ENCODE measurements at regions not wholly inside any gene's neighbourhood (a gene's known extent, or its start where the extent isn't known, plus 50 kb on each side); places are given as distances from the start of the nearest gene placed in this dataset.

DNA sequence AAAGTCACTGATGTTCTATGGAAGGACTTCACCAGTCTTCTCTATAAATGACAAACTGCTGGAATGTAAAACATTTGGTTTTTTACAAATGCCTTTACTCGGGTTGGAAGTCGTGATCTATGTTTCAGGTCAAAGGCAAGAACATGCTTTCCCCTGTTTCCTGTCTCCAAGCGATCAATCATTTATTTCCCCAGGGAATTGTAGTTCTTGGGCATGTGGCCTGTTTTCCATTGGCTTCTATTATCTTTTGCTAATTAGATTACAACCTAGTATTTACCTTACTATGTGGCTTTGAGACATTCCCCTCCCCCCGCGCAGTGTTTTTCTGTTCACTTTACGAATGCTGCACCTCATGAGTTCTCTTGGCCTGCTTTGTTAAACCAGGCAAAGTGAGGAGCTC is 684.2 kb downstream of the EPHA4 start:
- H3K27me3 ChIP-seq = no peaks in the 10 kb centered on the region
- no peak overlapping the region for H3K4me3 ChIP-seq
- DNase-seq = no peak
- intact Hi-C loops (cut with DNase I; ENCODE audit: low total_unique reads) = no loop called here
- in situ Hi-C loops (cut with MboI; ENCODE audit: low pct_ligation_motif_present in 1 of 4, low pct_unique_long_range_greater_than_20kb in 1 of 4, low sequenced_read_pairs in 3 of 4) = no loop called here
- no peaks in the 10 kb centered on the region for H3K36me3 ChIP-seq
- WGBS, 2 donors (ENCODE audit: low coverage in 1 of 2) = 79 to 87% methylated on average over 6 of the region's 6 CpGs
- no peaks in the 10 kb centered on the region for H3K4me1 ChIP-seq
- no peak for TF ChIP-seq EP300 (IDR thresholded peaks at IDR 0.05; ENCODE audit: low read depth)
- TF ChIP-seq POLR2A (IDR thresholded peaks at IDR 0.05) = no peak
- TF ChIP-seq, protein P1, sequence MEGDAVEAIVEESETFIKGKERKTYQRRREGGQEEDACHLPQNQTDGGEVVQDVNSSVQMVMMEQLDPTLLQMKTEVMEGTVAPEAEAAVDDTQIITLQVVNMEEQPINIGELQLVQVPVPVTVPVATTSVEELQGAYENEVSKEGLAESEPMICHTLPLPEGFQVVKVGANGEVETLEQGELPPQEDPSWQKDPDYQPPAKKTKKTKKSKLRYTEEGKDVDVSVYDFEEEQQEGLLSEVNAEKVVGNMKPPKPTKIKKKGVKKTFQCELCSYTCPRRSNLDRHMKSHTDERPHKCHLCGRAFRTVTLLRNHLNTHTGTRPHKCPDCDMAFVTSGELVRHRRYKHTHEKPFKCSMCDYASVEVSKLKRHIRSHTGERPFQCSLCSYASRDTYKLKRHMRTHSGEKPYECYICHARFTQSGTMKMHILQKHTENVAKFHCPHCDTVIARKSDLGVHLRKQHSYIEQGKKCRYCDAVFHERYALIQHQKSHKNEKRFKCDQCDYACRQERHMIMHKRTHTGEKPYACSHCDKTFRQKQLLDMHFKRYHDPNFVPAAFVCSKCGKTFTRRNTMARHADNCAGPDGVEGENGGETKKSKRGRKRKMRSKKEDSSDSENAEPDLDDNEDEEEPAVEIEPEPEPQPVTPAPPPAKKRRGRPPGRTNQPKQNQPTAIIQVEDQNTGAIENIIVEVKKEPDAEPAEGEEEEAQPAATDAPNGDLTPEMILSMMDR (IDR thresholded peaks at IDR 0.05) = no peak
- no peak for TF ChIP-seq POLR2AphosphoS5 (IDR thresholded peaks at IDR 0.05)
- H3K27ac ChIP-seq = no peak overlapping the region
- no peaks in the 10 kb centered on the region for H3K9me3 ChIP-seq

DNA sequence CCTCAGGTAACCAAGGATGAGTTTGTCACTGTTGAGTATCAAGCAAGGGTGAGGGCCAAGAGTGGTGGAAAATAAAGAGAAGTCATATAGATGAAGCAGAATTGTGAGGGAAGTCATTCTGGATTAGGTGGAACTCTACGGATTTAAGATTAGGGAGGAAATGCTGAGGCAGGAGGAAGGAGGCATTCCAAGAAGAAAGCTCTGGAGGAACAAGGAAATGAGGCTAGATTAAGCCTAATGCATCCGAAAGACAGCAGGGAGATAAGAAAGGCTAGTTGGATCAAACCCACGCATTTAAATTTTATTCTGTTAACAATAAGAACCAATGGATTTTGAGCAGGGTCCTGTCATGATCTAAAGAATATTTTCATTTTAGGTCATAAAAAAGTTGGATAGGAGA is 681.2 kb downstream of the EPHA4 start:
- Histone ChIP-seq H3K27ac (no peak overlapping the region), H3K27me3 (no peaks in the 10 kb centered on the region), H3K4me3 (no peak overlapping the region), H3K36me3 (no peaks in the 10 kb centered on the region), H3K9me3 (no peaks in the 10 kb centered on the region), H3K4me1 (no peaks in the 10 kb centered on the region)
- in situ Hi-C loops (cut with MboI; ENCODE audit: low pct_ligation_motif_present in 1 of 4, low pct_unique_long_range_greater_than_20kb in 1 of 4, low sequenced_read_pairs in 3 of 4) = no loop called here
- DNase-seq = no peak
- WGBS, 2 donors (ENCODE audit: low coverage in 1 of 2) = 85 to 90% methylated on average over 3 of the region's 3 CpGs
- intact Hi-C loops (cut with DNase I; ENCODE audit: low total_unique reads) = no loop called here
- TF ChIP-seq POLR2AphosphoS5 (IDR thresholded peaks at IDR 0.05) (no peak), POLR2A (IDR thresholded peaks at IDR 0.05) (no peak), EP300 (IDR thresholded peaks at IDR 0.05; ENCODE audit: low read depth) (no peak)
- TF ChIP-seq, protein P1 (IDR thresholded peaks at IDR 0.05) = no peak

DNA sequence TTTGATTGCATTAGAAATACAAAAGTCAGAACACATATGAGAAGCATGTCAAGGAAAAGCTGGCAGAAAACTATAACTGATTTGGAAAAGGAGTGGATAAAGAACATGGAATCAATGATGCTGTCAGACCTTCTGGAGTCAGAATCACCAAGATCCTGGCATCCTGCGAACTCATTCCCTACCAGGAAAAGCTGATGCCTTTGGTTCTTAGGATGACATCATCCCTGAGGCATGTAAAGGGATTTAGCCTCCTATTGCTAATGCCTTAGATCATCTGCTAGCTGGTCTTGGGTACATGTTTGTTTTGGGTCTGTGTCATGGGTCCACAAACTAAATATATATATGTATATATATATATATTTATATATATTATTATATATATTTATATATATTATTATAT is 680.7 kb downstream of the EPHA4 start:
- intact Hi-C loops (cut with DNase I; ENCODE audit: low total_unique reads) (no loop called here), in situ Hi-C loops (cut with MboI; ENCODE audit: low pct_ligation_motif_present in 1 of 4, low pct_unique_long_range_greater_than_20kb in 1 of 4, low sequenced_read_pairs in 3 of 4) (no loop called here)
- Histone ChIP-seq H3K4me1 (no peaks in the 10 kb centered on the region), H3K36me3 (no peaks in the 10 kb centered on the region), H3K9me3 (no peaks in the 10 kb centered on the region), H3K27me3 (no peaks in the 10 kb centered on the region), H3K4me3 (no peak overlapping the region), H3K27ac (no peak overlapping the region)
- WGBS, 2 donors (ENCODE audit: low coverage in 1 of 2) = 85% methylated on average over 1 of the region's 1 CpG; no CpG with 5 or more reads in 1 of the 2 donors
- no peak for DNase-seq
- TF ChIP-seq POLR2A (IDR thresholded peaks at IDR 0.05) = no peak
- TF ChIP-seq EP300 (IDR thresholded peaks at IDR 0.05; ENCODE audit: low read depth) = no peak
- TF ChIP-seq, protein P1 (IDR thresholded peaks at IDR 0.05) = no peak
- TF ChIP-seq POLR2AphosphoS5 (IDR thresholded peaks at IDR 0.05) = no peak

DNA sequence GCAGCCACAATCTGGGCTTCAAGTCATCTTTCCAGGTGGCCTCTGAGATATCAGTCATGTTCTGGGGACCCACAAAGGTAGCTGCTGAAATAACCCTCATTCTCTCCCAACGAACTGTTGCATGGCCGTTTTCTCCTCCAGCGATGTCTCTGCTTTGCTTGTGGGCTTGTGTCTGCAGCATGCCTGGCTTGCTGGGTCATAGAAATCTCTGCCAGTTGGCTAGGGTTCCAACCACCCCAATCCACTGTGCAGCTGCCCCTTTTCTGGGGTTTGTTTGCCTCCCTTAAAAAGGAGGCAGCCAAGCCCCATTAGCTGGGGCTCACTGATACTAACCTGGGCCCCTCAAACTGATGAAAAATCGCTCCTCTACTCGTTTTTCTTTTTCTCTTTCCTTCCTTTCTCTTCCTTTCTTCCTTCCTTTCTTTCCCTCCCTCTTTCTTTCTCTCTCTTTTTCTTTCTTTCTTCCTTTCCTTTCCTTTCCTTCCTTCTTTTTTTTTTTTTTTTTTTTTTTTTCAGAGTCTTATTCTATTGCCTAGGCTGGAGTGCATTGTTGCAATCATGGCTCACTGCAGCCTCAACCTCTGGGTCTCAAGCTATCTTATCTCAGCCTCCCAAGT is 680.0 kb downstream of the EPHA4 start:
- H3K9me3 ChIP-seq = no peaks in the 10 kb centered on the region
- H3K4me1 ChIP-seq = no peaks in the 10 kb centered on the region
- H3K4me3 ChIP-seq = no peak overlapping the region
- 84 to 85% methylated on average over 4 to 5 of the region's 5 CpGs for WGBS, 2 donors (ENCODE audit: low coverage in 1 of 2)
- no peaks in the 10 kb centered on the region for H3K36me3 ChIP-seq
- H3K27ac ChIP-seq = no peak overlapping the region
- intact Hi-C loops (cut with DNase I; ENCODE audit: low total_unique reads) (no loop called here), in situ Hi-C loops (cut with MboI; ENCODE audit: low pct_ligation_motif_present in 1 of 4, low pct_unique_long_range_greater_than_20kb in 1 of 4, low sequenced_read_pairs in 3 of 4) (no loop called here)
- TF ChIP-seq EP300 (IDR thresholded peaks at IDR 0.05; ENCODE audit: low read depth) = no peak
- TF ChIP-seq, protein P1 (IDR thresholded peaks at IDR 0.05) = no peak
- TF ChIP-seq POLR2AphosphoS5 (IDR thresholded peaks at IDR 0.05) = no peak
- no peak for TF ChIP-seq POLR2A (IDR thresholded peaks at IDR 0.05)
- H3K27me3 ChIP-seq = no peaks in the 10 kb centered on the region
- no peak for DNase-seq

Data from transverse colon (tissue), 4 donors.